Epithelial cell of proximal tubule (primary cell): ENCODE measurements at regions not wholly inside any gene's neighbourhood (a gene's known extent, or its start where the extent isn't known, plus 50 kb on each side); places are given as distances from the start of the nearest gene placed in this dataset.

Source experiments
- DNase-seq: peaks from one replicate; pipeline ENCODE4 v3.0.0-alpha.2; 2011; ENCODE audit warnings: low read depth
- H3K4me3 ChIP-seq: 2 replicates; pipeline ENCODE4 v1.5.1; 2011; ENCODE audit warnings: low read depth, mild to moderate bottlenecking, low read length
- TF ChIP-seq, protein P1 (sequence below): conservative IDR thresholded peaks from 2 replicates; pipeline ENCODE4 v1.5.1; 2012; ENCODE audit warnings: low read depth, mild to moderate bottlenecking, low read length

DNA sequence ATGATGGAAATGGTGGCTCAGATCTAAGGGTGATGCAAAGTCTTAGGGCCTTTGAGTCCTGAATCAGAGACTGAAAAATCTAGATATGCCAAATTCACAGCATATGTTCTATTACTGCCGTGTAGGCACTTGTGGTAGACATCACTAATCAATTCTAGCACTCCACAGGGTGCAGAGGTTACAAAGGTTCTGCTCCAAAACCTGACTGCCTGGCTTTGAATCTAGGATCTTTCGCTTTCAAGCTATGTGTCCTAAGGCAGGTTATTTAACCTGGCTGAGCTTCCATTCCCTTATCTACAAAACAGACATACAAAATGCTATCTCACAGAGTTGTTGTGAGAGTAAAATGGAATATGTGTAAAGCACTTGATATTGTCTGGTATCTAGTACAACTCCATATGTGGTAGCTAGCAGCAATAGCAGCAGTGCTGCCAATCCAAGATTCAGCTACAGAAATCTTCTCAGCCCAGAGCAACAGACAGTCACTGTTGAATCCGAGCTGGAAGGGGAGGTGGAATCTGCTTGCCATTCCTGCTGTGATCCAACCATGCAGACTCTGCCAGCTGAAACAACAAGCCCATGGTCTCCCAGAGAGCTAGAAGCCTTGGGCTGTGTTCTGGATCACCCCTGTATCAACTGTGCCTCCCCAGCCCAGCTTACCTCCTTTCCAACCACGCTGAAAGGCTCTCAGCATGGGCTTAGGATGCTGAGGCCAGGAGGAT, 206.9 kb downstream of the TFAP2C start:
- no peak for DNase-seq
- H3K4me3 ChIP-seq, result no peak overlapping the region
- TF ChIP-seq, protein P1, sequence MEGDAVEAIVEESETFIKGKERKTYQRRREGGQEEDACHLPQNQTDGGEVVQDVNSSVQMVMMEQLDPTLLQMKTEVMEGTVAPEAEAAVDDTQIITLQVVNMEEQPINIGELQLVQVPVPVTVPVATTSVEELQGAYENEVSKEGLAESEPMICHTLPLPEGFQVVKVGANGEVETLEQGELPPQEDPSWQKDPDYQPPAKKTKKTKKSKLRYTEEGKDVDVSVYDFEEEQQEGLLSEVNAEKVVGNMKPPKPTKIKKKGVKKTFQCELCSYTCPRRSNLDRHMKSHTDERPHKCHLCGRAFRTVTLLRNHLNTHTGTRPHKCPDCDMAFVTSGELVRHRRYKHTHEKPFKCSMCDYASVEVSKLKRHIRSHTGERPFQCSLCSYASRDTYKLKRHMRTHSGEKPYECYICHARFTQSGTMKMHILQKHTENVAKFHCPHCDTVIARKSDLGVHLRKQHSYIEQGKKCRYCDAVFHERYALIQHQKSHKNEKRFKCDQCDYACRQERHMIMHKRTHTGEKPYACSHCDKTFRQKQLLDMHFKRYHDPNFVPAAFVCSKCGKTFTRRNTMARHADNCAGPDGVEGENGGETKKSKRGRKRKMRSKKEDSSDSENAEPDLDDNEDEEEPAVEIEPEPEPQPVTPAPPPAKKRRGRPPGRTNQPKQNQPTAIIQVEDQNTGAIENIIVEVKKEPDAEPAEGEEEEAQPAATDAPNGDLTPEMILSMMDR, result no peak

DNA sequence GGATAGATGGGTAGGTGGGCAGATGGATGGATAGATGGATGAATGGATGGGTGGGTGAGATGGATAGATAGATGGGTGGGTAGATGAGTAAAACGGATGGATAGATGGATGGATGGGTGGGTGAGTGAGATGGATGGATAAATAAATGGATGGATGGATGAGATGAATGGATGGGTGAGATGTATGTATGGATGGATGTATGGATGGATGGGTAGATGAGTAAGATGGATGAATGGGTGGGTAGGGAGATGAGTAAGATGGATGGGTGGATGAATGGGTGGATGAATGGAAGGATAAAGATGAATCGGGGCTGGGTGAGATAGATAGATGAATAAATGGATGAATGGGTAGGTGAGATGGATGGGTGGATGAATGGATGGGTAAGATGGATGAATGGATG, 210.1 kb downstream of the TFAP2C start:
- DNase-seq, result no peak
- TF ChIP-seq, protein P1, result no peak
- H3K4me3 ChIP-seq, result no peak overlapping the region

GRCh38 chr20:56839786-56840185, 210.7 kb downstream of the TFAP2C start:
- TF ChIP-seq, protein P1, result no peak
- no peak for DNase-seq
- H3K4me3 ChIP-seq, result no peak overlapping the region

GRCh38 chr20:56840716-56841261, 211.7 kb downstream of the TFAP2C start:
- no peak for DNase-seq
- H3K4me3 ChIP-seq, result no peak overlapping the region
- TF ChIP-seq, protein P1, result no peak

GRCh38 chr20:56841346-56841908, 212.3 kb downstream of the TFAP2C start:
- TF ChIP-seq, protein P1, result no peak
- H3K4me3 ChIP-seq, result no peak overlapping the region
- DNase-seq, result no peak

GRCh38 chr20:56842056-56842455, 212.9 kb downstream of the TFAP2C start:
- TF ChIP-seq, protein P1, result no peak
- DNase-seq, result no peak
- H3K4me3 ChIP-seq, result no peak overlapping the region

GRCh38 chr20:56843386-56843785, 214.3 kb downstream of the TFAP2C start:
- DNase-seq, result no peak
- TF ChIP-seq, protein P1, result no peak
- H3K4me3 ChIP-seq, result no peak overlapping the region
